ENCODE measurements at regions not wholly inside any gene's neighbourhood (a gene's known extent, or its start where the extent isn't known, plus 50 kb on each side); places are given as distances from the start of the nearest gene placed in this dataset.

- TF ChIP-seq CTCF (IDR thresholded peaks at IDR 0.05; ENCODE audit: insufficient read depth, low read length, poor library complexity, severe bottlenecking): no peak
- H3K27me3 ChIP-seq (replicated peaks; ENCODE audit: control insufficient read depth, insufficient read depth, low read length): no peaks in the 10 kb centered on the region; the same call in 1 of the 2 replicates
- no peak for DNase-seq (ENCODE audit: extremely low read depth, insufficient read length)
- no peaks in the 10 kb centered on the region for H3K36me3 ChIP-seq (ENCODE audit: control insufficient read depth, insufficient read depth, low read length)
- no peak overlapping the region for H3K4me3 ChIP-seq (replicated peaks; ENCODE audit: low read depth, low read length)
Measured at GRCh38 chr18:76230791-76231190, 264.3 kb downstream of the ZNF516 start.

GRCh38 chr18:76228716-76229115 lies 266.3 kb downstream of the ZNF516 start:
- no peak overlapping the region for H3K4me3 ChIP-seq (replicated peaks; ENCODE audit: low read depth, low read length)
- no peak for DNase-seq (ENCODE audit: extremely low read depth, insufficient read length)
- no peak for TF ChIP-seq CTCF (IDR thresholded peaks at IDR 0.05; ENCODE audit: insufficient read depth, low read length, poor library complexity, severe bottlenecking)
- H3K27me3 ChIP-seq (replicated peaks; ENCODE audit: control insufficient read depth, insufficient read depth, low read length): no peaks in the 10 kb centered on the region; the same call in 1 of the 2 replicates
- H3K36me3 ChIP-seq (ENCODE audit: control insufficient read depth, insufficient read depth, low read length): no peaks in the 10 kb centered on the region

DNA sequence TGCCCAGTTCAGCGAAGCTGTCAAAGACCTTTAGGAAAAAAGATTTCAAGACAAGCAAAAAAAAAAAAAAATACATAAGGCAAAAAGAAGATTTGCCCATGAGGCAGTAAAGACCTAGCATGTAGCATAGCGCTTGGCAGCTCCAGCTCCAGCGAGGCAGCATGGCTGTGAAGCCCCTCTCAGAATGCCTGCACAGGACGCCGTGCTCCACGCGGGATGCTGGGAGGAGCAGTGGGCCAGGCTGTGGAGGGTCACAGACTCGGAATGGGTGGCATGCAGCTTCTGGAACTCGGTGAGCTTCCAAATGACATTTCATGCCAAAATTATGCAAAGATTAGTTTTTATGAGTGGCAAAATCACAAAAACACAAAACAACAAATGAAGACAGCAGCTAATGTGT lies 267.3 kb downstream of the ZNF516 start:
- DNase-seq (ENCODE audit: extremely low read depth, insufficient read length): no peak
- no peaks in the 10 kb centered on the region; the same call in 1 of the 2 replicates for H3K27me3 ChIP-seq (replicated peaks; ENCODE audit: control insufficient read depth, insufficient read depth, low read length)
- no peak overlapping the region for H3K4me3 ChIP-seq (replicated peaks; ENCODE audit: low read depth, low read length)
- no peaks in the 10 kb centered on the region for H3K36me3 ChIP-seq (ENCODE audit: control insufficient read depth, insufficient read depth, low read length)
- TF ChIP-seq CTCF (IDR thresholded peaks at IDR 0.05; ENCODE audit: insufficient read depth, low read length, poor library complexity, severe bottlenecking): no peak

DNA sequence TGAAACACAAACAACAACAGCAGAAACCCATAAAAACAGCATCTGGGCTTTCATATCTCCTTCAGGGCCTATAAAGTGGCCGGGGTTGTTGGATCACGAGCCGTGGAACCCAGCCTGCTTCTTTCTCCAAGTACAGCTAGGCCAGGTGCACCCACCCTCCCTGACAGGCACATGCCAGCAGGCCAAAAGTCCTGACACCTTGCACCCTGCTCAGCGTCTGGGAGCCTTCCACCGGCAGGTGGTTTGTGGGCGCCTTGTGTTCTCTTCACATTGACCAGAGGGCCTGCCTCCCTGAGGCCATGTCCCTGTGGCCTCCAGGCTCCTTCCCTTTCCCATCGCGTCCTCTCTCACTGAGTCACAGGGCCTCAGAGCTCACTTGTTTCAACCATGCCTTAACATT lies 271.6 kb downstream of the ZNF516 start:
- H3K36me3 ChIP-seq (ENCODE audit: control insufficient read depth, insufficient read depth, low read length): no peaks in the 10 kb centered on the region
- no peak for TF ChIP-seq CTCF (IDR thresholded peaks at IDR 0.05; ENCODE audit: insufficient read depth, low read length, poor library complexity, severe bottlenecking)
- no peak overlapping the region for H3K4me3 ChIP-seq (replicated peaks; ENCODE audit: low read depth, low read length)
- no peak for DNase-seq (ENCODE audit: extremely low read depth, insufficient read length)
- no peaks in the 10 kb centered on the region for H3K27me3 ChIP-seq (replicated peaks; ENCODE audit: control insufficient read depth, insufficient read depth, low read length)

DNA sequence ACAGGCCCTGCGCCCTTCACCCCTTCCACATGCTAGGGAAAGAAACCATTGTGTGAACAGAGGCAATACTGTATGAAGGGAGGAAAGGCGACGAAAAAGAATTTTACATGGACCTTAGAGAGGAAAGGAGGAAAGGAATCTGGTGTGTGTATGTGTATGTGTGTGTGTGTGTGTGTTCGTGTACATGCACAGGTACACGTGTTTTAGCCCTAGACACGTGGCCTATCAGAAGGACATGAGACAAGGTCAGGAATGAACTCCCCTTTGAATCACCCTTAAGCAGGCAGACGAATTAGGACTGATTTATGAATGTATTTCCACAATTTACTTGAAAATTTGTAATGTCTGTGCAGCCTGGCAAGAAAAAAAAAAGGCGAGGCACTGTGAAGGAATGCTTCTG lies 276.0 kb downstream of the ZNF516 start:
- DNase-seq (ENCODE audit: extremely low read depth, insufficient read length): no peak
- TF ChIP-seq CTCF (IDR thresholded peaks at IDR 0.05; ENCODE audit: insufficient read depth, low read length, poor library complexity, severe bottlenecking): no peak

GRCh38 chr18:76216096-76216495 lies 278.9 kb downstream of the ZNF516 start:
- TF ChIP-seq CTCF (IDR thresholded peaks at IDR 0.05; ENCODE audit: insufficient read depth, low read length, poor library complexity, severe bottlenecking): no peak
- DNase-seq (ENCODE audit: extremely low read depth, insufficient read length): no peak

More for the DNA sequence above, 276.0 kb downstream of the ZNF516 start:
- no peak overlapping the region for H3K4me3 ChIP-seq (replicated peaks; ENCODE audit: low read depth, low read length)
- H3K36me3 ChIP-seq (ENCODE audit: control insufficient read depth, insufficient read depth, low read length): no peaks in the 10 kb centered on the region
- no peaks in the 10 kb centered on the region for H3K27me3 ChIP-seq (replicated peaks; ENCODE audit: control insufficient read depth, insufficient read depth, low read length)

More at GRCh38 chr18:76216096-76216495, 278.9 kb downstream of the ZNF516 start:
- Histone ChIP-seq H3K4me3 (replicated peaks; ENCODE audit: low read depth, low read length) (no peak overlapping the region), H3K36me3 (ENCODE audit: control insufficient read depth, insufficient read depth, low read length) (no peaks in the 10 kb centered on the region), H3K27me3 (replicated peaks; ENCODE audit: control insufficient read depth, insufficient read depth, low read length) (no peaks in the 10 kb centered on the region)
